H1 (cell line): ENCODE measurements at regions not wholly inside any gene's neighbourhood (a gene's known extent, or its start where the extent isn't known, plus 50 kb on each side); places are given as distances from the start of the nearest gene placed in this dataset.

Experiments
- CTCF ChIA-PET: fragments of 300-600 bp; sonication (Branson Sonifier 250); formaldehyde crosslinking; loops from one replicate; lab custom pipeline; 2021; ENCODE audit not compliant: partially characterized antibody; lab: Charles Lee
- POLR2A ChIA-PET: fragments of 300-600 bp; sonication (Branson Sonifier 250); formaldehyde crosslinking; loops from one replicate; lab custom pipeline; 2021; ENCODE audit warnings: inconsistent platforms; ENCODE audit not compliant: partially characterized antibody; lab: Charles Lee
- DNase-seq, 2 experiments: peaks; one replicate each; pipeline versions ENCODE4 v3.0.0 to v3.0.0-alpha.2; 2010 to 2022; ENCODE audit warnings: low spot score in 2 of 2, low read depth in 1 of 2, mixed read lengths in 1 of 2
- FAIRE-seq: peaks from 2 replicates; lab custom pipeline; 2011; peaks lifted over from hg19 to GRCh38; lab: Jason Lieb, UNC
- H2AFZ ChIP-seq: 2 replicates; pipeline ENCODE4 v1.8.1; 2012; ENCODE audit warnings: low read length, inconsistent platforms
- H2AK5ac ChIP-seq: 2 replicates; pipeline ENCODE4 v1.6.1; 2013; ENCODE audit warnings: low read depth, low read length
- H2BK120ac ChIP-seq: replicated peaks from 2 replicates; pipeline ENCODE3; 2013; ENCODE audit warnings: low read depth, low read length, inconsistent platforms
- H2BK12ac ChIP-seq: 2 replicates; pipeline ENCODE4 v1.6.1; 2013; ENCODE audit warnings: low read depth, low read length
- H2BK15ac ChIP-seq: 2 replicates; pipeline ENCODE4 v1.6.1; 2013; ENCODE audit warnings: low read length
- H2BK20ac ChIP-seq: 2 replicates; pipeline ENCODE4 v1.6.1; 2013; ENCODE audit warnings: low read length
- H2BK5ac ChIP-seq: 2 replicates; pipeline ENCODE4 v1.6.1; 2013; ENCODE audit warnings: low read depth, low read length
- H3K14ac ChIP-seq: 2 replicates; pipeline ENCODE4 v1.6.1; 2013; ENCODE audit warnings: inconsistent platforms; ENCODE audit not compliant: insufficient read length
- H3K18ac ChIP-seq: 2 replicates; pipeline ENCODE4 v1.6.1; 2013; ENCODE audit warnings: low read length; ENCODE audit errors: extremely low read depth
- H3K23ac ChIP-seq: 2 replicates; pipeline ENCODE4 v1.6.1; 2013; ENCODE audit warnings: inconsistent platforms; ENCODE audit not compliant: insufficient read length
- H3K23me2 ChIP-seq: 2 replicates; pipeline ENCODE4 v1.6.1; 2013; ENCODE audit warnings: low read depth, low read length
- H3K27ac ChIP-seq: 2 replicates; pipeline ENCODE4 v1.6.1; 2011; ENCODE audit warnings: low read depth, low read length, inconsistent platforms
- H3K27me3 ChIP-seq, 4 experiments: replicated peaks in 1 of 4; 1 replicate in 1 of 4; 2 replicates in 3 of 4; pipeline versions ENCODE4 v1.6.1 to v1.8.1; 2011 to 2013; ENCODE audit warnings: low read length in 3 of 4, mild to moderate bottlenecking in 3 of 4, inconsistent platforms in 2 of 4, mixed read lengths in 2 of 4, moderate library complexity in 1 of 4; ENCODE audit not compliant: control insufficient read depth in 3 of 4, insufficient read depth in 3 of 4; ENCODE audit errors: extremely low read depth in 1 of 4
- H3K36me3 ChIP-seq, 4 experiments: 2 replicates each; pipeline versions ENCODE4 v1.6.1 to v1.8.1; 2011 to 2013; ENCODE audit warnings: mild to moderate bottlenecking in 4 of 4, low read length in 3 of 4, moderate library complexity in 2 of 4, control low read depth in 1 of 4, inconsistent platforms in 1 of 4; ENCODE audit not compliant: insufficient read depth in 4 of 4, control insufficient read depth in 2 of 4
- H3K4ac ChIP-seq: replicated peaks from 2 replicates; pipeline ENCODE3; 2013; ENCODE audit warnings: low read length, low read depth, mixed read lengths, inconsistent platforms; ENCODE audit not compliant: insufficient read length
- H3K4me1 ChIP-seq, 4 experiments: replicated peaks in 1 of 4; 1 replicate in 1 of 4; 2 replicates in 3 of 4; pipeline versions ENCODE4 v1.6.1 to v1.8.1; 2011 to 2013; ENCODE audit warnings: low read length in 3 of 4, inconsistent platforms in 2 of 4, mixed read lengths in 1 of 4; ENCODE audit not compliant: insufficient read depth in 4 of 4, control insufficient read depth in 3 of 4
- H3K4me2 ChIP-seq, 2 experiments: 2 replicates each; pipeline versions ENCODE4 v1.6.1 to v1.8.1; 2011 to 2013; ENCODE audit warnings: low read depth in 2 of 2, low read length in 2 of 2, control low read depth in 1 of 2, inconsistent platforms in 1 of 2, mild to moderate bottlenecking in 1 of 2; ENCODE audit not compliant: insufficient read depth in 1 of 2
- H3K4me3 ChIP-seq, 4 experiments: fragments of 200-600, 300-600 bp in 1 of 4; sonication (generic), shearing (Covaris generic), sonication (Bioruptor Twin) in 1 of 4; 2 replicates each; pipeline versions ENCODE4 v1.5.1 to v1.8.1; 2011 to 2016; ENCODE audit warnings: low read length in 4 of 4, low read depth in 3 of 4, control low read depth in 2 of 4, inconsistent platforms in 2 of 4, mild to moderate bottlenecking in 2 of 4, mixed read lengths in 1 of 4, moderate library complexity in 1 of 4; ENCODE audit not compliant: insufficient read depth in 2 of 4; ENCODE audit errors: extremely low read depth in 1 of 4
- H3K56ac ChIP-seq: replicated peaks from 2 replicates; pipeline ENCODE3; 2013; ENCODE audit warnings: low read depth, mild to moderate bottlenecking, mixed read lengths, low read length, inconsistent platforms; ENCODE audit not compliant: insufficient read length
- H3K79me1 ChIP-seq: 2 replicates; pipeline ENCODE4 v1.6.1; 2013; ENCODE audit warnings: low read depth, low read length, control low read depth
- H3K79me2 ChIP-seq, 2 experiments: 2 replicates each; pipeline versions ENCODE4 v1.6.1 to v1.8.1; 2012 to 2013; ENCODE audit warnings: low read length in 2 of 2, mild to moderate bottlenecking in 2 of 2, inconsistent platforms in 1 of 2; ENCODE audit not compliant: insufficient read depth in 2 of 2, control insufficient read depth in 1 of 2
- H3K9ac ChIP-seq, 4 experiments: replicated peaks in 1 of 4; 1 replicate in 1 of 4; 2 replicates in 3 of 4; pipeline versions ENCODE4 v1.6.1 to v1.8.1; 2011 to 2013; ENCODE audit warnings: low read depth in 3 of 4, low read length in 3 of 4, control low read depth in 2 of 4, mild to moderate bottlenecking in 2 of 4, moderate library complexity in 2 of 4, inconsistent platforms in 1 of 4; ENCODE audit errors: extremely low read depth in 1 of 4
- H3K9me3 ChIP-seq, 2 experiments: 2 replicates each; pipeline versions ENCODE4 v1.6.1 to v1.8.1; 2012 to 2013; ENCODE audit warnings: mild to moderate bottlenecking in 2 of 2, moderate library complexity in 2 of 2, control low read depth in 1 of 2, inconsistent platforms in 1 of 2, low read depth in 1 of 2, low read length in 1 of 2, mixed read lengths in 1 of 2; ENCODE audit not compliant: insufficient read depth in 2 of 2
- H4K20me1 ChIP-seq, 2 experiments: replicated peaks in 1 of 2; 2 replicates each; pipeline versions ENCODE3 to v1.8.1; 2011 to 2013; ENCODE audit warnings: inconsistent platforms in 2 of 2, low read length in 2 of 2, mild to moderate bottlenecking in 1 of 2; ENCODE audit not compliant: insufficient read depth in 2 of 2, control insufficient read depth in 1 of 2
- H4K5ac ChIP-seq: 2 replicates; pipeline ENCODE4 v1.6.1; 2013; ENCODE audit warnings: low read length, low read depth, mixed read lengths, inconsistent platforms; ENCODE audit not compliant: insufficient read length
- H4K8ac ChIP-seq: 2 replicates; pipeline ENCODE4 v1.8.0; 2013; ENCODE audit warnings: mild to moderate bottlenecking, moderate library complexity, low read length, inconsistent platforms; ENCODE audit not compliant: insufficient read depth; ENCODE audit errors: extremely low read depth
- H4K91ac ChIP-seq: replicated peaks from 2 replicates; pipeline ENCODE3; 2013; ENCODE audit warnings: low read length, mixed read lengths, inconsistent platforms; ENCODE audit not compliant: insufficient read length
- POU5F1 ChIP-seq: IDR thresholded peaks from 2 replicates; pipeline ENCODE4 v1.6.1; 2011; ENCODE audit warnings: low read depth, mild to moderate bottlenecking, low read length, moderate library complexity
- SIN3A ChIP-seq, 2 experiments: IDR thresholded peaks in 1 of 2; conservative IDR thresholded peaks in 1 of 2; 2 replicates each; pipeline ENCODE4 v1.6.1; 2011 to 2012; ENCODE audit warnings: low read length in 2 of 2, improper control_type of control experiment in 1 of 2, low read depth in 1 of 2, mild to moderate bottlenecking in 1 of 2
- WGBS, 2 experiments: shearing (Covaris generic) in 1 of 2; methylation state at CpG; one replicate each; pipeline versions ENCODE4 v1.1.6 to v1.1.7; 2013 to 2015; ENCODE audit warnings: low lambda C conversion rate in 2 of 2, mixed read lengths in 2 of 2, inconsistent platforms in 1 of 2, low coverage in 1 of 2, missing lambda C conversion rate in 1 of 2; ENCODE audit not compliant: insufficient replicate concordance in 2 of 2, insufficient coverage in 1 of 2, insufficient read length in 1 of 2; ENCODE audit errors: extremely low coverage in 1 of 2, missing lambda C conversion rate in 1 of 2; 5-methylcytosine and 5-hydroxymethylcytosine counted together

GRCh38 chr1:234840843-234841242, 230.9 kb upstream of the IRF2BP2 start:
- no peak for FAIRE-seq
- no peak for DNase-seq
- Histone ChIP-seq H3K9me3 (peaks cover 13% of the 10 kb centered on the region in 2 experiments), H3K4me1 (peaks cover 0 to 7% (median 0%) of the 10 kb centered on the region in 4 experiments; a peak in 1 of 7 replicates), H2BK20ac (no peak overlapping the region), H4K91ac (no peak overlapping the region), H3K79me2 (no peaks in the 10 kb centered on the region), H2BK5ac (no peak overlapping the region), H3K79me1 (no peaks in the 10 kb centered on the region), H3K27me3 (no peaks in the 10 kb centered on the region), H3K56ac (no peak overlapping the region), H3K18ac (no peak overlapping the region), H3K23me2 (no peaks in the 10 kb centered on the region), H3K4me3 (no peak overlapping the region), H3K14ac (no peak overlapping the region), H2BK12ac (no peak overlapping the region), H2BK120ac (no peak overlapping the region), H2AFZ (no peak overlapping the region), H3K9ac (no peak overlapping the region), H3K4ac (no peak overlapping the region), H3K23ac (no peak overlapping the region), H3K27ac (no peak overlapping the region; the same call in 1 of the 2 replicates), H3K4me2 (no peak overlapping the region), H4K5ac (no peak overlapping the region), H2BK15ac (no peak overlapping the region), H4K8ac (no peak overlapping the region), H3K36me3 (no peaks in the 10 kb centered on the region; a peak in 1 of 8 replicates), H4K20me1 (no peaks in the 10 kb centered on the region), H2AK5ac (no peak overlapping the region)
- ChIA-PET CTCF (no interaction called here), POLR2A (interaction anchor here (0.5 kb wide), 1 partner anchor 1942 kb away, joined by 3 read pairs; no protein-coding TSS in a partner anchor)
- TF ChIP-seq POU5F1 = no peak
- TF ChIP-seq SIN3A (conservative IDR thresholded peaks at IDR 0.05 in 1 of 2, IDR thresholded peaks at IDR 0.05 in 1 of 2; ENCODE audit: low read depth in 1 of 2, low read length in 2 of 2) = no peak
- 100% methylated on average over 2 of the region's 2 CpGs; no CpG with 5 or more reads in 1 of the 2 experiments for WGBS, 2 experiments
